Mesodermal cell (in vitro differentiated cells): ENCODE measurements at regions not wholly inside any gene's neighbourhood (a gene's known extent, or its start where the extent isn't known, plus 50 kb on each side); places are given as distances from the start of the nearest gene placed in this dataset.

Source experiments
- H3K27ac ChIP-seq: 2 replicates; pipeline ENCODE4 v1.7.0; 2013; ENCODE audit warnings: mild to moderate bottlenecking, low read depth, low read length, moderate library complexity; ENCODE audit not compliant: severe bottlenecking
- H3K36me3 ChIP-seq: 2 replicates; pipeline ENCODE4 v1.7.1; 2013; ENCODE audit warnings: mild to moderate bottlenecking, low read length, moderate library complexity; ENCODE audit not compliant: control insufficient read depth, insufficient read depth
- H3K4me1 ChIP-seq: one replicate; pipeline ENCODE4 v1.7.1; 2013; ENCODE audit warnings: mild to moderate bottlenecking, low read length; ENCODE audit not compliant: insufficient read depth, control insufficient read depth, poor library complexity, severe bottlenecking
- H3K4me3 ChIP-seq: 2 replicates; pipeline ENCODE4 v1.7.0; 2013; ENCODE audit warnings: low read length, control low read depth, mild to moderate bottlenecking; ENCODE audit not compliant: insufficient read depth, poor library complexity, severe bottlenecking; ENCODE audit errors: extremely low read depth
- H3K9me3 ChIP-seq: 2 replicates; pipeline ENCODE4 v1.7.1; 2013; ENCODE audit warnings: mild to moderate bottlenecking, low read length, moderate library complexity; ENCODE audit not compliant: control insufficient read depth
- WGBS, 2 experiments: methylation state at CpG; one replicate each; pipeline ENCODE4 v1.1.5; 2013; ENCODE audit warnings: missing lambda C conversion rate in 2 of 2; ENCODE audit not compliant: insufficient coverage in 2 of 2; 5-methylcytosine and 5-hydroxymethylcytosine counted together

GRCh38 chr3:40869013-40869412 lies 330.3 kb upstream of the CTNNB1 start:
- Histone ChIP-seq H3K9me3 (no peaks in the 10 kb centered on the region), H3K27ac (no peak overlapping the region), H3K4me3 (no peak overlapping the region), H3K36me3 (no peaks in the 10 kb centered on the region), H3K4me1 (peaks cover 7% of the 10 kb centered on the region)
- 92 to 95% methylated on average over 2 to 3 of the region's 4 CpGs for WGBS, 2 experiments

- Histone ChIP-seq H3K27ac (no peak overlapping the region), H3K9me3 (no peaks in the 10 kb centered on the region), H3K4me1 (peaks cover 7% of the 10 kb centered on the region), H3K36me3 (no peaks in the 10 kb centered on the region), H3K4me3 (no peak overlapping the region)
- 82 to 89% methylated on average over 1 to 2 of the region's 2 CpGs for WGBS, 2 experiments
Measured at GRCh38 chr3:40869939-40870338, 329.4 kb upstream of the CTNNB1 start.

GRCh38 chr3:40871394-40871793 lies 327.9 kb upstream of the CTNNB1 start:
- Histone ChIP-seq H3K4me1 (peaks cover 7% of the 10 kb centered on the region), H3K36me3 (no peaks in the 10 kb centered on the region), H3K27ac (no peak overlapping the region), H3K4me3 (no peak overlapping the region), H3K9me3 (no peaks in the 10 kb centered on the region)
- WGBS, 2 experiments = 33 to 41% methylated on average over 4 of the region's 4 CpGs

- H3K27ac ChIP-seq = no peak overlapping the region
Measured at GRCh38 chr3:40872258-40872920, 326.9 kb upstream of the CTNNB1 start.

GRCh38 chr3:40873476-40873875 lies 325.8 kb upstream of the CTNNB1 start:
- Histone ChIP-seq H3K9me3 (no peaks in the 10 kb centered on the region), H3K4me3 (no peak overlapping the region), H3K36me3 (no peaks in the 10 kb centered on the region), H3K4me1 (peaks cover 12% of the 10 kb centered on the region), H3K27ac (peak overlapping the region; percentile 16)
- WGBS, 2 experiments = 83% methylated on average over 1 of the region's 2 CpGs; no CpG with 5 or more reads in 1 of the 2 experiments

More at GRCh38 chr3:40872258-40872920, 326.9 kb upstream of the CTNNB1 start:
- WGBS, 2 experiments = 74 to 77% methylated on average over 6 of the region's 6 CpGs
- Histone ChIP-seq H3K4me1 (peaks cover 7% of the 10 kb centered on the region), H3K4me3 (no peak overlapping the region), H3K9me3 (no peaks in the 10 kb centered on the region), H3K36me3 (no peaks in the 10 kb centered on the region)

GRCh38 chr3:40873934-40874699 lies 325.2 kb upstream of the CTNNB1 start:
- no peaks in the 10 kb centered on the region for H3K9me3 ChIP-seq
- whole genome bisulfite sequencing, 2 experiments = 91 to 98% methylated on average over 5 of the region's 6 CpGs
- H3K36me3 ChIP-seq = no peaks in the 10 kb centered on the region
- H3K27ac ChIP-seq = no peak overlapping the region
- H3K4me3 ChIP-seq = no peak overlapping the region
- H3K4me1 ChIP-seq = peaks cover 12% of the 10 kb centered on the region

GRCh38 chr3:40875581-40875980 lies 323.7 kb upstream of the CTNNB1 start:
- Histone ChIP-seq H3K4me3 (no peak overlapping the region), H3K36me3 (no peaks in the 10 kb centered on the region), H3K9me3 (no peaks in the 10 kb centered on the region), H3K4me1 (peaks cover 12% of the 10 kb centered on the region), H3K27ac (no peak overlapping the region)
- WGBS, 2 experiments = 40 to 88% methylated on average over 1 of the region's 1 CpG

GRCh38 chr3:40876009-40876408 lies 323.3 kb upstream of the CTNNB1 start:
- WGBS, 2 experiments = 83 to 95% methylated on average over 4 of the region's 5 CpGs
- H3K27ac ChIP-seq = no peak overlapping the region

GRCh38 chr3:40876496-40876895 lies 322.8 kb upstream of the CTNNB1 start:
- no peaks in the 10 kb centered on the region for H3K36me3 ChIP-seq
- H3K4me3 ChIP-seq = no peak overlapping the region
- H3K9me3 ChIP-seq = no peaks in the 10 kb centered on the region
- peaks cover 9% of the 10 kb centered on the region for H3K4me1 ChIP-seq
- 100% methylated on average over 1 of the region's 2 CpGs; no CpG with 5 or more reads in 1 of the 2 experiments for whole genome bisulfite sequencing, 2 experiments
- H3K27ac ChIP-seq = no peak overlapping the region

More at GRCh38 chr3:40876009-40876408, 323.3 kb upstream of the CTNNB1 start:
- H3K9me3 ChIP-seq = no peaks in the 10 kb centered on the region
- no peaks in the 10 kb centered on the region for H3K36me3 ChIP-seq
- H3K4me1 ChIP-seq = peaks cover 12% of the 10 kb centered on the region
- no peak overlapping the region for H3K4me3 ChIP-seq

- Histone ChIP-seq H3K9me3 (no peaks in the 10 kb centered on the region), H3K4me1 (peaks cover 8% of the 10 kb centered on the region), H3K36me3 (no peaks in the 10 kb centered on the region), H3K27ac (peak overlapping the region; percentile 19), H3K4me3 (no peak overlapping the region)
- WGBS, 2 experiments = 91 to 92% methylated on average over 9 of the region's 11 CpGs
Measured at GRCh38 chr3:40877631-40878463, 321.5 kb upstream of the CTNNB1 start.
